ENCODE measurements at regions not wholly inside any gene's neighbourhood (a gene's known extent, or its start where the extent isn't known, plus 50 kb on each side); places are given as distances from the start of the nearest gene placed in this dataset.

DNA sequence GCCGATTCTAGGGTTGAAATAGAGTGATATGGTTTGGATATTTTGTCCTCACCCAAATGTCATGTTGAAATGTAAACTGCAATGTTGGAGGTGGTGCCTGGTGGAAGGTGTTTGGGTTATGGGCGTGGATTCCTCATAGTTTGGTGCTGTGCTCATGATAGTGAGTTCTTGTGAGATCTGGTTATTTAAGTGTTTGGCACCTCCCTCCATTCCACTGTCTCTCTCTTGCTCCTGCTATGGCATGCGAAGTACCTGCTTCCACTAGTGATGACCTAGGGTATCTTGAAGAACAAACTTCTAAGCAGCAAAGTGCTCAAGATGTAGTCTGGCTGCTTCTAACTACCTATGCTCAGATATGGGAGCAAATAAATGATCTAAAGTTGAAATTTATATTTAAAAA is 56.0 kb upstream of the TSPAN18 start:
- H3K4me3 ChIP-seq (ENCODE audit: low read depth, low read length, poor library complexity, severe bottlenecking): no peak overlapping the region
- no peak for DNase-seq (ENCODE audit: low spot score)
- no peaks in the 10 kb centered on the region for H3K36me3 ChIP-seq (ENCODE audit: insufficient read depth, low read length, poor library complexity, severe bottlenecking)
- H3K27me3 ChIP-seq (replicated peaks; ENCODE audit: insufficient read depth, low read depth, low read length, poor library complexity): peaks cover 26% of the 10 kb centered on the region
- H3K4me1 ChIP-seq (ENCODE audit: insufficient read depth, low read length, poor library complexity, severe bottlenecking): peaks cover 12% of the 10 kb centered on the region
- BruUV-seq (replicated peaks): no TSS peak
- ChIA-PET CTCF (no interaction called here), POLR2A (ENCODE audit: low non-redundant PET) (no interaction called here)
- H3K27ac ChIP-seq (ENCODE audit: low read depth, low read length, poor library complexity, severe bottlenecking): no peak overlapping the region
- no peak for TF ChIP-seq EZH2 (IDR thresholded peaks at IDR 0.05; ENCODE audit: borderline replicate concordance, low read depth, low read length, poor library complexity, severe bottlenecking)
- TF ChIP-seq, protein P1, sequence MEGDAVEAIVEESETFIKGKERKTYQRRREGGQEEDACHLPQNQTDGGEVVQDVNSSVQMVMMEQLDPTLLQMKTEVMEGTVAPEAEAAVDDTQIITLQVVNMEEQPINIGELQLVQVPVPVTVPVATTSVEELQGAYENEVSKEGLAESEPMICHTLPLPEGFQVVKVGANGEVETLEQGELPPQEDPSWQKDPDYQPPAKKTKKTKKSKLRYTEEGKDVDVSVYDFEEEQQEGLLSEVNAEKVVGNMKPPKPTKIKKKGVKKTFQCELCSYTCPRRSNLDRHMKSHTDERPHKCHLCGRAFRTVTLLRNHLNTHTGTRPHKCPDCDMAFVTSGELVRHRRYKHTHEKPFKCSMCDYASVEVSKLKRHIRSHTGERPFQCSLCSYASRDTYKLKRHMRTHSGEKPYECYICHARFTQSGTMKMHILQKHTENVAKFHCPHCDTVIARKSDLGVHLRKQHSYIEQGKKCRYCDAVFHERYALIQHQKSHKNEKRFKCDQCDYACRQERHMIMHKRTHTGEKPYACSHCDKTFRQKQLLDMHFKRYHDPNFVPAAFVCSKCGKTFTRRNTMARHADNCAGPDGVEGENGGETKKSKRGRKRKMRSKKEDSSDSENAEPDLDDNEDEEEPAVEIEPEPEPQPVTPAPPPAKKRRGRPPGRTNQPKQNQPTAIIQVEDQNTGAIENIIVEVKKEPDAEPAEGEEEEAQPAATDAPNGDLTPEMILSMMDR (conservative IDR thresholded peaks at IDR 0.05; ENCODE audit: low read depth, low read length): no peak
- H3K9me3 ChIP-seq (ENCODE audit: low read depth, low read length, poor library complexity, severe bottlenecking): no peaks in the 10 kb centered on the region
- intact Hi-C loops (cut with micrococcal nuclease; ENCODE audit: unreplicated experiment): no loop called here

DNA sequence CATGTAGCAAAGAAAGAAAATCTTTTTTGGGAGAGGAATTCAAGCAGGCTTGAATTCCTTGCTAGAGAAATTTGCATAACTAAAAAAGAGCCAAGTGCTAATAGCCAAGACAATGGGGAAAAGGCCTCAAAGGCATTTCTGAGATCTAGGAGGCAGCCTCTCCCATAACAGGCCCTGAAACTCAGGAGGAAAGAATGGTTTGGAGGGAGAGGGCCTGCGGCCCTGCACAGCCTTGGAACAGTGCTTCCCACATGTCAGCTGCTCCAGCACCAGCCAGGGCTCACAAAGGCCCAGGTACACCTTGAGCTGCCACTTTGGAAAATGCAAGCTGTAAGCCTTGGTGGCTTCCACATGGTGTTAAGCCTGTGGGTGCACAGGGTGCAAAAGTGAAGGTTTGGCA is 55.5 kb upstream of the TSPAN18 start:
- Histone ChIP-seq H3K27me3 (replicated peaks; ENCODE audit: insufficient read depth, low read depth, low read length, poor library complexity) (peaks cover 21% of the 10 kb centered on the region), H3K9me3 (ENCODE audit: low read depth, low read length, poor library complexity, severe bottlenecking) (no peaks in the 10 kb centered on the region), H3K4me3 (ENCODE audit: low read depth, low read length, poor library complexity, severe bottlenecking) (no peak overlapping the region), H3K36me3 (ENCODE audit: insufficient read depth, low read length, poor library complexity, severe bottlenecking) (no peaks in the 10 kb centered on the region), H3K27ac (ENCODE audit: low read depth, low read length, poor library complexity, severe bottlenecking) (no peak overlapping the region), H3K4me1 (ENCODE audit: insufficient read depth, low read length, poor library complexity, severe bottlenecking) (peaks cover 12% of the 10 kb centered on the region)
- no peak for DNase-seq (ENCODE audit: low spot score)
- ChIA-PET POLR2A (ENCODE audit: low non-redundant PET) (no interaction called here), CTCF (no interaction called here)
- BruUV-seq (replicated peaks): no TSS peak
- TF ChIP-seq EZH2 (IDR thresholded peaks at IDR 0.05; ENCODE audit: borderline replicate concordance, low read depth, low read length, poor library complexity, severe bottlenecking): no peak
- TF ChIP-seq, protein P1 (conservative IDR thresholded peaks at IDR 0.05; ENCODE audit: low read depth, low read length): no peak
- intact Hi-C loops (cut with micrococcal nuclease; ENCODE audit: unreplicated experiment): no loop called here

DNA sequence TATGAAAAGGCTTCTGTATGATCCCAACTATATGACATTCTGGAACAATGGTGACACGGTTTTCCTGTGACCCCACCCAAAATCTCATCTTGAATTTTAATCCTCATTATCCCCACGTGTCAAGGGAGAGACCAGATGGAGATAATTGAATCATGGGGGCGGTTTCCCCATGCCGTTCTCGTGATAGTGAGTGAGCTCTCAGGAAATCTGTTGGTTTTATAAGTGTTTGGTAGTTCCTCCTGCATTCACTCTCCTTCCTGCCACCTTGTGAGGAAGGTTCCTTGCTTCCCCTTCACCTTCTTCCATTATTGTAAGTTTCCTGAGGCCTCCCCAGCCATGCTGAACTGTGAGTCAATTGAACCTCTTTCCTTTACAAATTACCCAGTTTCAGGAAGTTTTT is 53.1 kb upstream of the TSPAN18 start:
- TF ChIP-seq, protein P1 (conservative IDR thresholded peaks at IDR 0.05; ENCODE audit: low read depth, low read length): no peak
- no peak for TF ChIP-seq EZH2 (IDR thresholded peaks at IDR 0.05; ENCODE audit: borderline replicate concordance, low read depth, low read length, poor library complexity, severe bottlenecking)
- H3K9me3 ChIP-seq (ENCODE audit: low read depth, low read length, poor library complexity, severe bottlenecking): no peaks in the 10 kb centered on the region
- peaks cover 8% of the 10 kb centered on the region for H3K27me3 ChIP-seq (replicated peaks; ENCODE audit: insufficient read depth, low read depth, low read length, poor library complexity)
- H3K4me1 ChIP-seq (ENCODE audit: insufficient read depth, low read length, poor library complexity, severe bottlenecking): peaks cover 12% of the 10 kb centered on the region
- no peak overlapping the region for H3K4me3 ChIP-seq (ENCODE audit: low read depth, low read length, poor library complexity, severe bottlenecking)
- ChIA-PET CTCF (no interaction called here), POLR2A (ENCODE audit: low non-redundant PET) (no interaction called here)
- DNase-seq (ENCODE audit: low spot score): peak; percentile 65
- intact Hi-C loops (cut with micrococcal nuclease; ENCODE audit: unreplicated experiment): no loop called here
- H3K36me3 ChIP-seq (ENCODE audit: insufficient read depth, low read length, poor library complexity, severe bottlenecking): no peaks in the 10 kb centered on the region
- BruUV-seq (replicated peaks): no TSS peak
- no peak overlapping the region for H3K27ac ChIP-seq (ENCODE audit: low read depth, low read length, poor library complexity, severe bottlenecking)

Data from A673 (cell line).